ENCODE measurements at regions not wholly inside any gene's neighbourhood (a gene's known extent, or its start where the extent isn't known, plus 50 kb on each side); places are given as distances from the start of the nearest gene placed in this dataset.

DNA sequence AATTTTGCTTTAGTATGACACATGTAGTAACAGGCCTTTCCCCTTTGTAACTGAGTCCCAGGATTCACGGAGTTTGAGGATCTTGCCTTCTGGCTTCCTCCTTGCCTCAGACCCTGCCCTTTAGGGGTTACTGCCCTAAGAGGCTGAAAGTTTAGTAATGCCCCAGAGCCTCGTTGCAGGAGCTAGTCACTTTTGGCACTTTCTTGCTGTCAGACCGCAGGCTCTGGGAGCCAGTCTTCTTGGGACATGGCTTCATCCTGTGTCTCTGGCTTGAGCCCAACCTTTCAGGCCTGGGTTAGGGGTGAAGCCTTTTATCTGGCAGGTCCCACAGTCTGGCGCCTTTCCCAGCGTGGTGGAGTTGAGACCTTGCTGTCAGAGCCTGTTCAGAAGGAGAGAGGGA is 185.6 kb upstream of the DMRT1 start:
- no peak for DNase-seq (ENCODE audit: low spot score)
- in situ Hi-C loops (cut with MboI; ENCODE audit: low pct_unique_long_range_greater_than_20kb, low sequenced_read_pairs, unreplicated experiment): no loop called here
- no peak for TF ChIP-seq CTCF (IDR thresholded peaks at IDR 0.05; ENCODE audit: extremely low read depth, insufficient read depth, missing control alignments)

DNA sequence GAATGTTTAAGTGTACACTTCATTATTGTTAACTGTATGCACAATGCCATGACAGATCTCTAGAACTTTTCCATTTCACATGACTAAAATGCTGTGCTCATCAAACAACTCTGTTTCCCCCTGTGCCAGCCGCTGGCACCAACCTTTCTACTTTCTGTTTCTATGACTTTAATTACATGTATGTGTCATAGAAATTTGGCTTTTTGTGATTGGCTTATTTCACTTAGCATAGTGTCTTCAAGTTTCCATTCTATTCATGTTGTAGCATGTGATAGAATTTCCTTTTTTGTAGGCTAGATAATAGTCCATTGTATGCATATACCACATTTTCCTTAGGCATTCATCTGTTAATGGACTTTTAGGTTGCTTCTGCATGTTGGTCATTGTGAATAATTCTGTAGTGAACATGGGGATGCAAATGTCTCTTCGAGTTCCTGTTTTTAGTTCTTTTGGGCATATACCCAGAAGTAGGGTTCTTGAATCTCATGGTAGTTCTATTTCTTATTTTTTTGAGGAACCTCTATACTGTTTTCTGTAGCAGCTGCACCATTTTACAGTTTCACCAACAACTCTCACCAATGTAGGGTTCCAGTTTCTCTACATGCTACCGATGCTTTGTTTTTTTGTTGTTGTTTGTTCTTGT is 184.4 kb upstream of the DMRT1 start:
- TF ChIP-seq CTCF (IDR thresholded peaks at IDR 0.05; ENCODE audit: extremely low read depth, insufficient read depth, missing control alignments): no peak
- no peak for DNase-seq (ENCODE audit: low spot score)

GRCh38 chr9:659286-659685 is 182.2 kb upstream of the DMRT1 start:
- no peak for DNase-seq (ENCODE audit: low spot score)
- in situ Hi-C loops (cut with MboI; ENCODE audit: low pct_unique_long_range_greater_than_20kb, low sequenced_read_pairs, unreplicated experiment): no loop called here
- no peak for TF ChIP-seq CTCF (IDR thresholded peaks at IDR 0.05; ENCODE audit: extremely low read depth, insufficient read depth, missing control alignments)

More for the DNA sequence above, 184.4 kb upstream of the DMRT1 start:
- in situ Hi-C loops (cut with MboI; ENCODE audit: low pct_unique_long_range_greater_than_20kb, low sequenced_read_pairs, unreplicated experiment): no loop called here

GRCh38 chr9:660227-660626 is 181.3 kb upstream of the DMRT1 start:
- in situ Hi-C loops (cut with MboI; ENCODE audit: low pct_unique_long_range_greater_than_20kb, low sequenced_read_pairs, unreplicated experiment): no loop called here
- TF ChIP-seq CTCF (IDR thresholded peaks at IDR 0.05; ENCODE audit: extremely low read depth, insufficient read depth, missing control alignments): no peak
- DNase-seq (ENCODE audit: low spot score): no peak

GRCh38 chr9:663541-663940 is 178.0 kb upstream of the DMRT1 start:
- in situ Hi-C loops (cut with MboI; ENCODE audit: low pct_unique_long_range_greater_than_20kb, low sequenced_read_pairs, unreplicated experiment): no loop called here
- DNase-seq (ENCODE audit: low spot score): no peak
- TF ChIP-seq CTCF (IDR thresholded peaks at IDR 0.05; ENCODE audit: extremely low read depth, insufficient read depth, missing control alignments): no peak

GRCh38 chr9:665296-665695 is 176.2 kb upstream of the DMRT1 start:
- no peak for TF ChIP-seq CTCF (IDR thresholded peaks at IDR 0.05; ENCODE audit: extremely low read depth, insufficient read depth, missing control alignments)
- no peak for DNase-seq (ENCODE audit: low spot score)
- in situ Hi-C loops (cut with MboI; ENCODE audit: low pct_unique_long_range_greater_than_20kb, low sequenced_read_pairs, unreplicated experiment): no loop called here
